Nephron progenitor cell (in vitro differentiated cells): ENCODE measurements at regions not wholly inside any gene's neighbourhood (a gene's known extent, or its start where the extent isn't known, plus 50 kb on each side); places are given as distances from the start of the nearest gene placed in this dataset.

ENCODE experiments used
- DNase-seq: peaks from one replicate; pipeline ENCODE4 v3.0.0; 2021
- H3K27ac Mint-ChIP-seq: 2 replicates; pipeline ENCODE4 v1.8.0; 2021; ENCODE audit warnings: mild to moderate bottlenecking, moderate library complexity, mixed read lengths
- H3K27me3 Mint-ChIP-seq: 2 replicates; pipeline ENCODE4 v1.8.0; 2021; ENCODE audit warnings: mild to moderate bottlenecking, low read depth, mixed read lengths; ENCODE audit not compliant: poor library complexity
- H3K36me3 Mint-ChIP-seq: 2 replicates; pipeline ENCODE4 v1.8.0; 2021; ENCODE audit warnings: low read depth, mixed read lengths
- H3K4me1 Mint-ChIP-seq: 2 replicates; pipeline ENCODE4 v1.8.0; 2021; ENCODE audit warnings: mixed read lengths
- H3K4me3 Mint-ChIP-seq: 2 replicates; pipeline ENCODE4 v1.8.0; 2021; ENCODE audit warnings: mild to moderate bottlenecking, moderate library complexity, mixed read lengths
- H3K9me3 Mint-ChIP-seq: 2 replicates; pipeline ENCODE4 v1.8.0; 2021; ENCODE audit warnings: mild to moderate bottlenecking, moderate library complexity, mixed read lengths
- CTCF ChIP-seq: fragments of 200-600 bp; sonication (generic); IDR thresholded peaks from 2 replicates; pipeline ENCODE4 v1.5.0; 2021; ENCODE audit warnings: antibody characterized with exemption

- no peak for DNase-seq
- H3K4me3 Mint-ChIP-seq, result no peak overlapping the region
- peaks cover 74% of the 10 kb centered on the region for H3K9me3 Mint-ChIP-seq
- peaks cover 3% of the 10 kb centered on the region for H3K27me3 Mint-ChIP-seq
- H3K36me3 Mint-ChIP-seq, result peaks cover 37% of the 10 kb centered on the region
- H3K4me1 Mint-ChIP-seq, result peaks cover 9% of the 10 kb centered on the region
- H3K27ac Mint-ChIP-seq, result no peak overlapping the region
- no peak for TF ChIP-seq CTCF
Measured at GRCh38 chr16:50419116-50419515, 50.3 kb upstream of the BRD7 start.
